Neuronal stem cell (in vitro differentiated cells): ENCODE measurements at regions not wholly inside any gene's neighbourhood (a gene's known extent, or its start where the extent isn't known, plus 50 kb on each side); places are given as distances from the start of the nearest gene placed in this dataset.

Experiments
- DNase-seq: peaks from one replicate; pipeline ENCODE4 v3.0.0-alpha.2; 2013; ENCODE audit warnings: low spot score
- H2AFZ ChIP-seq: one replicate; pipeline ENCODE4 v1.6.1; 2013; ENCODE audit warnings: mild to moderate bottlenecking, low read length, inconsistent platforms
- H2AK5ac ChIP-seq: 2 replicates; pipeline ENCODE4 v1.6.1; 2013; ENCODE audit warnings: low read depth, mild to moderate bottlenecking, inconsistent platforms, low read length, moderate library complexity, mixed read lengths
- H2BK120ac ChIP-seq: 2 replicates; pipeline ENCODE4 v1.6.1; 2013; ENCODE audit warnings: low read depth, mild to moderate bottlenecking, inconsistent platforms, low read length, moderate library complexity, mixed read lengths
- H2BK12ac ChIP-seq: one replicate; pipeline ENCODE4 v1.6.1; 2013; ENCODE audit warnings: low read length, inconsistent platforms
- H2BK15ac ChIP-seq: 2 replicates; pipeline ENCODE4 v1.6.1; 2013; ENCODE audit warnings: mild to moderate bottlenecking, low read length, inconsistent platforms, mixed read lengths
- H2BK5ac ChIP-seq: one replicate; pipeline ENCODE4 v1.6.1; 2013; ENCODE audit warnings: inconsistent platforms, mild to moderate bottlenecking, low read length, moderate library complexity
- H3K14ac ChIP-seq: one replicate; pipeline ENCODE4 v1.6.1; 2013; ENCODE audit warnings: low read length, inconsistent platforms
- H3K18ac ChIP-seq: 2 replicates; pipeline ENCODE4 v1.6.1; 2013; ENCODE audit warnings: low read length, inconsistent platforms
- H3K23ac ChIP-seq: 2 replicates; pipeline ENCODE4 v1.6.1; 2013; ENCODE audit warnings: low read depth, mild to moderate bottlenecking, mixed read lengths, low read length, inconsistent platforms; ENCODE audit not compliant: poor library complexity
- H3K27ac ChIP-seq: replicated peaks from 3 replicates; pipeline ENCODE4 v1.5.1; 2013; ENCODE audit warnings: low read length, inconsistent platforms
- H3K27me3 ChIP-seq, 3 experiments: 2 replicates each; pipeline ENCODE4 v1.6.1; 2013; ENCODE audit warnings: low read length in 3 of 3, mild to moderate bottlenecking in 2 of 3, inconsistent platforms in 1 of 3, low read depth in 1 of 3, mixed read lengths in 1 of 3, moderate library complexity in 1 of 3; ENCODE audit not compliant: control insufficient read depth in 3 of 3, insufficient read depth in 3 of 3
- H3K36me3 ChIP-seq, 2 donors: replicated peaks in 1 of 2; 2 replicates each; pipeline ENCODE4 v1.6.1; 2013; ENCODE audit warnings: low read length in 2 of 2; ENCODE audit not compliant: control insufficient read depth in 2 of 2, insufficient read depth in 2 of 2
- H3K4ac ChIP-seq: 2 replicates; pipeline ENCODE4 v1.6.1; 2013; ENCODE audit warnings: inconsistent platforms, mild to moderate bottlenecking, low read length, moderate library complexity
- H3K4me1 ChIP-seq, 2 donors: 1 replicate in 1 of 2; 2 replicates in 1 of 2; pipeline ENCODE4 v1.6.1; 2013; ENCODE audit warnings: low read length in 2 of 2, low read depth in 1 of 2; ENCODE audit not compliant: control insufficient read depth in 2 of 2, insufficient read depth in 1 of 2
- H3K4me2 ChIP-seq: one replicate; pipeline ENCODE4 v1.6.1; 2013; ENCODE audit warnings: mild to moderate bottlenecking, low read length, inconsistent platforms; ENCODE audit not compliant: insufficient read depth, poor library complexity, severe bottlenecking
- H3K4me3 ChIP-seq, 2 donors: 2 replicates each; pipeline ENCODE4 v1.5.1; 2013; ENCODE audit warnings: low read length in 2 of 2, mild to moderate bottlenecking in 2 of 2, inconsistent platforms in 1 of 2, moderate library complexity in 1 of 2
- H3K79me1 ChIP-seq: one replicate; pipeline ENCODE4 v1.6.1; 2013; ENCODE audit warnings: low read depth, mild to moderate bottlenecking, inconsistent platforms, low read length, moderate library complexity
- H3K9ac ChIP-seq: one replicate; pipeline ENCODE4 v1.6.1; 2013; ENCODE audit warnings: mild to moderate bottlenecking, low read depth, low read length, inconsistent platforms; ENCODE audit not compliant: poor library complexity
- H3K9me3 ChIP-seq, 2 donors: replicated peaks in 1 of 2; 2 replicates each; pipeline versions ENCODE3 to v1.6.1; 2013; ENCODE audit warnings: low read length in 2 of 2, mild to moderate bottlenecking in 2 of 2, inconsistent platforms in 1 of 2, low read depth in 1 of 2, mixed read lengths in 1 of 2, moderate library complexity in 1 of 2; ENCODE audit not compliant: control insufficient read depth in 2 of 2, insufficient read depth in 1 of 2
- H4K8ac ChIP-seq: one replicate; pipeline ENCODE4 v1.6.1; 2013; ENCODE audit warnings: low read depth, mild to moderate bottlenecking, inconsistent platforms, low read length, moderate library complexity
- H4K91ac ChIP-seq: one replicate; pipeline ENCODE4 v1.6.1; 2013; ENCODE audit warnings: low read length, low read depth, mild to moderate bottlenecking, inconsistent platforms; ENCODE audit not compliant: poor library complexity
- WGBS, 2 donors: extraction: QIAGEN DNeasy Blood & Tissue Kit; methylation state at CpG; one replicate each; pipeline ENCODE4 v1.1.7; 2013; ENCODE audit warnings: missing lambda C conversion rate in 2 of 2, mixed read lengths in 1 of 2; ENCODE audit not compliant: insufficient read length in 2 of 2, insufficient replicate concordance in 1 of 2; ENCODE audit errors: extremely low coverage in 2 of 2; 5-methylcytosine and 5-hydroxymethylcytosine counted together

DNA sequence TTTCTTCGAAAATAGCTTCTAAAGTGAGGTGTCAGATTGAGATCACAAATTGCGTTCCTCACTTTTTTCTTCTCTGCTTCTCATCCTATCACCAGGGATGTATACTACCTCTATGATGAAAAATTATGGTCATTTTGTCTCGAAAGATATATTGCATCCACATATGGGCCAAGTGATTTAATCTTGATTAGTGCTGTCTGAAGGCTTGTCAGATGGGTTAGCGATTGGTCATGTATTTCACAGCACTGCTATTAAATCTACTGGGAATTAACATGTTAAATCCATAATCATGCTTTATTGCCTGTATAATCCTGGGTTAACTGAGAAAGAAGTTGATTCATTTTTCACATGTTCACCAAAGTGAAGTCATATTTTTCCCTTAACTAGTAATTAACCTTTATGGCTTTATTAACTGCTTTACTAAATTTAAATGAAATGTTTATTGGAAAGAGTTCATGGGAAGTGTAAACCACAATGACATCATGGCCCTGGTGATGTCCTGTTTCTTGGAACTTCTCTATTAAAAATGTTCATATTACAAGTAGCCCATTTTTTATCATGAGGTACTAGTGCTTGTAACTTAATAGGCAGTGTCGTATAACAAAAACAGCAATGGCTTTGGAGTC, 193.3 kb downstream of the SMC2 start:
- no peak overlapping the region for H3K4me2 ChIP-seq
- no peak overlapping the region for H3K18ac ChIP-seq
- H2BK12ac ChIP-seq, result no peak overlapping the region
- H2BK15ac ChIP-seq, result no peak overlapping the region
- H2AFZ ChIP-seq, result no peak overlapping the region
- no peak overlapping the region for H3K4me3 ChIP-seq
- no peak overlapping the region for H3K14ac ChIP-seq
- H4K91ac ChIP-seq, result no peak overlapping the region
- H3K27ac ChIP-seq, result no peak overlapping the region
- H2BK5ac ChIP-seq, result no peak overlapping the region
- H2BK120ac ChIP-seq, result no peak overlapping the region
- no peak overlapping the region for H3K4ac ChIP-seq
- H3K9ac ChIP-seq, result no peak overlapping the region
- H3K27me3 ChIP-seq, result no peaks in the 10 kb centered on the region
- DNase-seq, result no peak
- H3K9me3 ChIP-seq, result no peaks in the 10 kb centered on the region
- no peaks in the 10 kb centered on the region for H3K4me1 ChIP-seq
- no peaks in the 10 kb centered on the region for H3K36me3 ChIP-seq
- no peak overlapping the region for H2AK5ac ChIP-seq
- H3K23ac ChIP-seq, result no peak overlapping the region
- H4K8ac ChIP-seq, result no peak overlapping the region
- WGBS, 2 donors, result no CpG with 5 or more reads among the region's 5 CpGs
- no peaks in the 10 kb centered on the region for H3K79me1 ChIP-seq

DNA sequence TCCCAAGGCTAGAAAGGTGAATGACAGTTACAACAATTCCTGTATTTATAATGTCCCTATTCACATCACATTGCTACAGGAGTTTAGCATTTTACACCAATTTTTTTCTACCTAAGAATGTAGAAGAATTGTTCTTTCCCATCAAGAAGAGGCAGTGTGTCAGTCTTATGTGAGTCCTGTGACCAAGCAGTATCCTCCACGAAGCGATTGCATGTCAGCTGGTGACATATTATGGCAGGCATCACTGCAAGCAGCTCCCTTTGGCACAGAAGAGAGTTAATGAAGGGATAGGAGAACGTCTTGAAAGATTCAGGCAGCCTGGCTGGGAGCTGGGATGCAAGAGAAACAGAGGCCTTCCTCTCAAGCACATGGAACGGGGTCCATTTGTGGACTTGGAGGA, 199.8 kb downstream of the SMC2 start:
- H3K4me3 ChIP-seq, result no peak overlapping the region
- H3K18ac ChIP-seq, result no peak overlapping the region
- H2AFZ ChIP-seq, result no peak overlapping the region
- no peaks in the 10 kb centered on the region for H3K9me3 ChIP-seq
- H3K23ac ChIP-seq, result no peak overlapping the region
- H3K14ac ChIP-seq, result no peak overlapping the region
- no peak overlapping the region for H2BK120ac ChIP-seq
- no peak for DNase-seq
- H3K27ac ChIP-seq, result no peak overlapping the region
- H2BK12ac ChIP-seq, result no peak overlapping the region
- H3K9ac ChIP-seq, result no peak overlapping the region
- H4K91ac ChIP-seq, result no peak overlapping the region
- no peaks in the 10 kb centered on the region for H3K36me3 ChIP-seq
- no peak overlapping the region for H2BK15ac ChIP-seq
- WGBS, 2 donors, result no CpG with 5 or more reads among the region's 4 CpGs
- H2AK5ac ChIP-seq, result no peak overlapping the region
- H4K8ac ChIP-seq, result no peak overlapping the region
- no peaks in the 10 kb centered on the region for H3K4me1 ChIP-seq
- no peak overlapping the region for H3K4me2 ChIP-seq
- no peak overlapping the region for H2BK5ac ChIP-seq
- no peak overlapping the region for H3K4ac ChIP-seq
- no peaks in the 10 kb centered on the region for H3K79me1 ChIP-seq
- H3K27me3 ChIP-seq, result no peaks in the 10 kb centered on the region

DNA sequence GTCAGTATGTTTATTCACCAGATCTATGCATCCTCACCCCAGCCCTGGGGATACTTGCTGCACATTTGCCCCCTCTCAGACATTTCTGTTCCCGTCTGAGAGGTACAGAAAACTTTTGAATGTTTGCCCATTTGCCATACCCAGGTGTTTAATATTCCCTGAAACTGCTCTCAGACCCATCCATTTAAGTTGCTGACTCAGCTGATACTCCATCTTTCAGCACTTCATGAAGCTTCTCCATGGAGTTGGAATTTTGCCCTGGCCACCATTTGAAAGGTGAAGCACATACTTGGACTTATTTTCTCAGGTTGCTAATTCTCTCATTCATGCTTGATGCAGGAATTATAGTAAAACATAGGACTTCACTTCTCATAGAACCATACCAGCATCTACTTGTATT, 203.9 kb upstream of the OR13F1 start:
- Histone ChIP-seq H2BK5ac (no peak overlapping the region), H2AFZ (no peak overlapping the region)

DNA sequence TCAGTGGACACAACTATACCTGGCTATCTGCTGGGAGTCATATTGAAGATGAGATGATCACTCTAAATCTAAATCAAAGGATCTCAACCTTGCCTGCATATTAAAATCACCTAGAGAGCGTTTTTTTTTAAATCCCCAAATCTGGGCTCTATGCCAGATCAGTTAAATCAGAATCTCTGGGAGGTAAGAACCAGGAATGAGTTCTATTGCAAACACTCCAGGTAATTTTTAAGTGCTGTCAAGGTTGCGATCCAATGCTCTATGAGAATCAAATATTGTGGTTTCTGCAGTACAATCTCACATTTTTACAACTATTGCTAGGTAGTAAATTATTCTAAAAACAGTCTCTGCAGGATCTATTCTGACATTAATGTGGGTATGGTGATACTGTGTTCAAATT, 202.3 kb upstream of the OR13F1 start:
- DNase-seq, result no peak
- H2BK15ac ChIP-seq, result no peak overlapping the region
- H3K4me2 ChIP-seq, result no peak overlapping the region
- no peak overlapping the region for H4K8ac ChIP-seq
- H2AFZ ChIP-seq, result no peak overlapping the region
- no peak overlapping the region for H2BK12ac ChIP-seq
- no peak overlapping the region for H3K4ac ChIP-seq
- H3K27ac ChIP-seq, result no peak overlapping the region
- H3K23ac ChIP-seq, result no peak overlapping the region
- H3K27me3 ChIP-seq, result no peaks in the 10 kb centered on the region
- H2BK5ac ChIP-seq, result no peak overlapping the region
- H3K14ac ChIP-seq, result no peak overlapping the region
- H3K18ac ChIP-seq, result no peak overlapping the region
- no peaks in the 10 kb centered on the region for H3K79me1 ChIP-seq
- H3K4me3 ChIP-seq, result no peak overlapping the region
- H2BK120ac ChIP-seq, result no peak overlapping the region
- WGBS, 2 donors, result no CpG with 5 or more reads among the region's 2 CpGs
- no peak overlapping the region for H4K91ac ChIP-seq
- H3K4me1 ChIP-seq, result peaks cover 0 to 1% of the 10 kb centered on the region in 2 donors
- no peak overlapping the region for H2AK5ac ChIP-seq
- H3K9me3 ChIP-seq, result no peaks in the 10 kb centered on the region
- H3K36me3 ChIP-seq, result no peaks in the 10 kb centered on the region
- no peak overlapping the region for H3K9ac ChIP-seq

More for the DNA sequence above, 203.9 kb upstream of the OR13F1 start:
- Histone ChIP-seq H3K4me3 (no peak overlapping the region), H2BK12ac (no peak overlapping the region), H2BK15ac (no peak overlapping the region), H3K4me2 (no peak overlapping the region), H3K4me1 (peaks cover 0 to 1% of the 10 kb centered on the region in 2 donors), H4K8ac (no peak overlapping the region), H3K18ac (no peak overlapping the region), H3K36me3 (no peaks in the 10 kb centered on the region), H2AK5ac (no peak overlapping the region), H3K79me1 (no peaks in the 10 kb centered on the region), H3K23ac (no peak overlapping the region), H3K14ac (no peak overlapping the region), H3K9me3 (no peaks in the 10 kb centered on the region), H2BK120ac (no peak overlapping the region), H3K4ac (no peak overlapping the region), H4K91ac (no peak overlapping the region), H3K27ac (no peak overlapping the region), H3K9ac (no peak overlapping the region), H3K27me3 (no peaks in the 10 kb centered on the region)
- DNase-seq, result no peak
- no CpG with 5 or more reads among the region's 1 CpG for WGBS, 2 donors
